ENCODE measurements at regions not wholly inside any gene's neighbourhood (a gene's known extent, or its start where the extent isn't known, plus 50 kb on each side); places are given as distances from the start of the nearest gene placed in this dataset.

- H3K36me3 ChIP-seq = no peaks in the 10 kb centered on the region
- no peak for ATAC-seq (ENCODE audit: insufficient number of reproducible peaks, low FRiP score, low read depth)
- no peak overlapping the region for H3K4me3 ChIP-seq
- DNase-seq (ENCODE audit: low spot score) = no peak
- H3K27me3 ChIP-seq (replicated peaks; ENCODE audit: insufficient read depth) = no peaks in the 10 kb centered on the region
- no peak overlapping the region for H3K27ac ChIP-seq
- H3K4me1 ChIP-seq (ENCODE audit: control insufficient read depth in 1 of 2, low read depth in 2 of 2) = peaks cover 0 to 3% of the 10 kb centered on the region in 2 donors
- no peaks in the 10 kb centered on the region for H3K9me3 ChIP-seq
- no peak for TF ChIP-seq CTCF (IDR thresholded peaks at IDR 0.05)
Measured at GRCh38 chr2:207416111-207416510, 113.7 kb upstream of the CREB1 start.

- H3K27me3 ChIP-seq (replicated peaks; ENCODE audit: insufficient read depth) = no peaks in the 10 kb centered on the region
- H3K9me3 ChIP-seq = no peaks in the 10 kb centered on the region
- ATAC-seq (ENCODE audit: insufficient number of reproducible peaks, low FRiP score, low read depth) (no peak), DNase-seq (ENCODE audit: low spot score) (no peak)
- no peak overlapping the region for H3K27ac ChIP-seq
- no peak for TF ChIP-seq CTCF (IDR thresholded peaks at IDR 0.05)
- no peaks in the 10 kb centered on the region for H3K36me3 ChIP-seq
- H3K4me1 ChIP-seq (ENCODE audit: control insufficient read depth in 1 of 2, low read depth in 2 of 2) = peaks cover 0 to 3% of the 10 kb centered on the region in 2 donors
- H3K4me3 ChIP-seq = no peak overlapping the region
Measured at GRCh38 chr2:207416900-207417299, 112.9 kb upstream of the CREB1 start.

- no peaks in the 10 kb centered on the region for H3K27me3 ChIP-seq (replicated peaks; ENCODE audit: insufficient read depth)
- H3K4me3 ChIP-seq = no peak overlapping the region
- DNase-seq (ENCODE audit: low spot score) (no peak), ATAC-seq (ENCODE audit: insufficient number of reproducible peaks, low FRiP score, low read depth) (no peak)
- peaks cover 0 to 3% of the 10 kb centered on the region in 2 donors for H3K4me1 ChIP-seq (ENCODE audit: control insufficient read depth in 1 of 2, low read depth in 2 of 2)
- no peak overlapping the region for H3K27ac ChIP-seq
- no peaks in the 10 kb centered on the region for H3K36me3 ChIP-seq
- no peak for TF ChIP-seq CTCF (IDR thresholded peaks at IDR 0.05)
- H3K9me3 ChIP-seq = no peaks in the 10 kb centered on the region
Measured at GRCh38 chr2:207417301-207417718, 112.5 kb upstream of the CREB1 start.

GRCh38 chr2:207418419-207418818, 111.3 kb upstream of the CREB1 start:
- Histone ChIP-seq H3K36me3 (no peaks in the 10 kb centered on the region), H3K4me3 (no peak overlapping the region), H3K27ac (no peak overlapping the region), H3K9me3 (no peaks in the 10 kb centered on the region), H3K4me1 (ENCODE audit: control insufficient read depth in 1 of 2, low read depth in 2 of 2) (peaks cover 0 to 3% of the 10 kb centered on the region in 2 donors), H3K27me3 (replicated peaks; ENCODE audit: insufficient read depth) (no peaks in the 10 kb centered on the region)
- DNase-seq (ENCODE audit: low spot score) (no peak), ATAC-seq (ENCODE audit: insufficient number of reproducible peaks, low FRiP score, low read depth) (no peak)
- no peak for TF ChIP-seq CTCF (IDR thresholded peaks at IDR 0.05)

- Histone ChIP-seq H3K27me3 (replicated peaks; ENCODE audit: insufficient read depth) (no peaks in the 10 kb centered on the region), H3K27ac (no peak overlapping the region), H3K9me3 (no peaks in the 10 kb centered on the region), H3K36me3 (no peaks in the 10 kb centered on the region), H3K4me3 (no peak overlapping the region), H3K4me1 (ENCODE audit: control insufficient read depth in 1 of 2, low read depth in 2 of 2) (peaks cover 0 to 3% of the 10 kb centered on the region in 2 donors)
- no peak for TF ChIP-seq CTCF (IDR thresholded peaks at IDR 0.05)
- DNase-seq (ENCODE audit: low spot score) = no peak
- no peak for ATAC-seq (ENCODE audit: insufficient number of reproducible peaks, low FRiP score, low read depth)
Measured at GRCh38 chr2:207419331-207419730, 110.4 kb upstream of the CREB1 start.

All from thoracic aorta (tissue), 2 donors.